Suprapubic skin (tissue), 4 donors: ENCODE measurements at regions not wholly inside any gene's neighbourhood (a gene's known extent, or its start where the extent isn't known, plus 50 kb on each side); places are given as distances from the start of the nearest gene placed in this dataset.

Source experiments
- POLR2A ChIP-seq, 2 donors: fragments of 450-650 bp; IDR thresholded peaks; one replicate each; pipeline ENCODE4 v1.6.1; 2017; ENCODE audit warnings: antibody characterized with exemption in 2 of 2, mild to moderate bottlenecking in 2 of 2, moderate library complexity in 2 of 2
- POLR2AphosphoS5 ChIP-seq, 3 donors: sonication (generic); formaldehyde crosslinking; IDR thresholded peaks; one replicate each; pipeline ENCODE4 v1.6.1; 2017; ENCODE audit warnings: antibody characterized with exemption in 3 of 3
- TF ChIP-seq, protein P1 (sequence below), 2 donors: fragments of 200-600 bp in 1 of 2; fragments of 450-650 bp in 1 of 2; sonication (generic) in 1 of 2; IDR thresholded peaks; one replicate each; pipeline ENCODE4 v1.5.1; 2016 to 2019; ENCODE audit warnings: antibody characterized with exemption in 2 of 2, mild to moderate bottlenecking in 1 of 2, moderate library complexity in 1 of 2

DNA sequence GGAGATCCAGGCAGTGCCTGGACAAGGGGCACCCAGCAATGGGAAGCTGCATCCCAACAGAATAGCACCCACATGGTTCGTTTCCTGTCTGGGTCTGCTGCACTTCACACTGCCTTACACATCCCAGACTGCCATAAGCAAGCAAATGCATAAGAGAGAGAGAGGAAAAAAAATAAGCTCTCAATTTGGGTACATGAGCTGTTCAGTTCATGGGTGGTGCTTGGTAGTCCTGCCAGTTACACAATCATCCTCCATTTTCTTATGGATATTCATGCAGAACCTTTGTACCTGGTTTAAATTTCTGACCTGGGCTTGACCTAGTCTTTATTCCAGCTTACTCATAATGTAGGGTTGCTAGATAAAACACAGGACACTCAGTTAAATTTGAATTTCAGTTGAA, 733.6 kb downstream of the TNS3 start:
- TF ChIP-seq, protein P1, sequence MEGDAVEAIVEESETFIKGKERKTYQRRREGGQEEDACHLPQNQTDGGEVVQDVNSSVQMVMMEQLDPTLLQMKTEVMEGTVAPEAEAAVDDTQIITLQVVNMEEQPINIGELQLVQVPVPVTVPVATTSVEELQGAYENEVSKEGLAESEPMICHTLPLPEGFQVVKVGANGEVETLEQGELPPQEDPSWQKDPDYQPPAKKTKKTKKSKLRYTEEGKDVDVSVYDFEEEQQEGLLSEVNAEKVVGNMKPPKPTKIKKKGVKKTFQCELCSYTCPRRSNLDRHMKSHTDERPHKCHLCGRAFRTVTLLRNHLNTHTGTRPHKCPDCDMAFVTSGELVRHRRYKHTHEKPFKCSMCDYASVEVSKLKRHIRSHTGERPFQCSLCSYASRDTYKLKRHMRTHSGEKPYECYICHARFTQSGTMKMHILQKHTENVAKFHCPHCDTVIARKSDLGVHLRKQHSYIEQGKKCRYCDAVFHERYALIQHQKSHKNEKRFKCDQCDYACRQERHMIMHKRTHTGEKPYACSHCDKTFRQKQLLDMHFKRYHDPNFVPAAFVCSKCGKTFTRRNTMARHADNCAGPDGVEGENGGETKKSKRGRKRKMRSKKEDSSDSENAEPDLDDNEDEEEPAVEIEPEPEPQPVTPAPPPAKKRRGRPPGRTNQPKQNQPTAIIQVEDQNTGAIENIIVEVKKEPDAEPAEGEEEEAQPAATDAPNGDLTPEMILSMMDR (IDR thresholded peaks at IDR 0.05): no peak
- no peak for TF ChIP-seq POLR2A (IDR thresholded peaks at IDR 0.05)
- TF ChIP-seq POLR2AphosphoS5 (IDR thresholded peaks at IDR 0.05): no peak
